NT2/D1 (cell line): ENCODE measurements at regions not wholly inside any gene's neighbourhood (a gene's known extent, or its start where the extent isn't known, plus 50 kb on each side); places are given as distances from the start of the nearest gene placed in this dataset.

Source experiments
- SUZ12 ChIP-seq: IDR thresholded peaks from 2 replicates; pipeline ENCODE4 v1.6.1; 2011; ENCODE audit not compliant: insufficient read length, insufficient read depth; ENCODE audit errors: extremely low read depth
- YY1 ChIP-seq: IDR thresholded peaks from 2 replicates; pipeline ENCODE4 v1.6.1; 2011; ENCODE audit not compliant: insufficient read length, insufficient read depth
- ZNF274 ChIP-seq: IDR thresholded peaks from 2 replicates; pipeline ENCODE4 v1.6.1; 2011; ENCODE audit warnings: mild to moderate bottlenecking, low read depth, low read length

DNA sequence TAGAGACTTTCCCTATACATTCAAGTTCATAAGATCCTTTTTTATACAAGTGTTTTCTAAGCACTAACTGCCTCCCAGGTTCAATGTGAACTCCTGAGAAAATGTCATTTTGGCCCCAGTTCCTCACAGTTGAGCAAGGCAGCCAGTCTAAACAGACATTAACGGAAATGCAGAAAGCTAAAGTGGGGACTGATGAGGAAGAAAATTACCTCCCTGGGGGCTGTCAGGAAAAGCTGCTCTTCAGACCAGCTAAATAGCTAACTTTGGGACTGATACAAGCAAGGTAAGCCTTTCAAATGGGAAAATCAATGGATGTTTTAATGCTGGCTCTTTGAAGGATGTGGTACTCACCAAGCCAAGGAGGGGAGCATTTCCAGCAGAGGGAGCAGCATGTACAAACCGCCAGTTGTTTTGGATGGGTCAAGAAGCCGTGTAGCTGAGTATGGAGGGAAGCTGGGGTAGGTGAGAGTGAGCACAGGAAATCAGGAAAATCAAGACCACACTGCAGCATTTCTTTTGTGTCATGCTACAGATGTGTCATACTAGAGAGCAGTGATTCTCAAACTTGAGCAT, 180.8 kb upstream of the CHD6 start:
- TF ChIP-seq YY1 = no peak
- no peak for TF ChIP-seq ZNF274
- TF ChIP-seq SUZ12 = no peak
